Epithelial cell of proximal tubule (primary cell): ENCODE measurements at regions not wholly inside any gene's neighbourhood (a gene's known extent, or its start where the extent isn't known, plus 50 kb on each side); places are given as distances from the start of the nearest gene placed in this dataset.
"Not testable (repeated sequence)": the region's sequence is repeated elsewhere in the genome, so short reads cannot be mapped to it uniquely, and the experiment has no call there.

Experiments used
- DNase-seq: peaks from one replicate; pipeline ENCODE4 v3.0.0-alpha.2; 2011; ENCODE audit warnings: low read depth
- H3K4me3 ChIP-seq: 2 replicates; pipeline ENCODE4 v1.5.1; 2011; ENCODE audit warnings: low read depth, mild to moderate bottlenecking, low read length
- CTCF ChIP-seq: conservative IDR thresholded peaks from 2 replicates; pipeline ENCODE4 v1.5.1; 2012; ENCODE audit warnings: low read depth, mild to moderate bottlenecking, low read length

- DNase-seq = no peak
- TF ChIP-seq CTCF = no peak
- H3K4me3 ChIP-seq = no peak overlapping the region
Observed at GRCh38 chr2:82007071-82007664, 1702.6 kb upstream of the LRRTM1 start.

GRCh38 chr2:82005889-82006288 is 1701.3 kb upstream of the LRRTM1 start:
- not testable (repeated sequence) for DNase-seq, H3K4me3 ChIP-seq

GRCh38 chr2:82001614-82002013 is 1697.1 kb upstream of the LRRTM1 start:
- no peak overlapping the region for H3K4me3 ChIP-seq
- DNase-seq = no peak
- TF ChIP-seq CTCF = no peak

- no peak overlapping the region for H3K4me3 ChIP-seq
- TF ChIP-seq CTCF = no peak
- no peak for DNase-seq
Observed at GRCh38 chr2:82000606-82001005, 1696.1 kb upstream of the LRRTM1 start.

- no peak for TF ChIP-seq CTCF
- DNase-seq = no peak
- no peak overlapping the region for H3K4me3 ChIP-seq
Observed at GRCh38 chr2:81996332-81996731, 1691.8 kb upstream of the LRRTM1 start.

- peak; percentile 42 for DNase-seq
- H3K4me3 ChIP-seq = no peak overlapping the region
- no peak for TF ChIP-seq CTCF
Observed at GRCh38 chr2:81991282-81991681, 1686.7 kb upstream of the LRRTM1 start.

- DNase-seq = no peak
- TF ChIP-seq CTCF = no peak
- H3K4me3 ChIP-seq = no peak overlapping the region
Observed at GRCh38 chr2:81987370-81987769, 1682.8 kb upstream of the LRRTM1 start.
